ENCODE measurements at regions not wholly inside any gene's neighbourhood (a gene's known extent, or its start where the extent isn't known, plus 50 kb on each side); places are given as distances from the start of the nearest gene placed in this dataset.
"Not testable (repeated sequence)": the region's sequence is repeated elsewhere in the genome, so short reads cannot be mapped to it uniquely, and the experiment has no call there.

DNA sequence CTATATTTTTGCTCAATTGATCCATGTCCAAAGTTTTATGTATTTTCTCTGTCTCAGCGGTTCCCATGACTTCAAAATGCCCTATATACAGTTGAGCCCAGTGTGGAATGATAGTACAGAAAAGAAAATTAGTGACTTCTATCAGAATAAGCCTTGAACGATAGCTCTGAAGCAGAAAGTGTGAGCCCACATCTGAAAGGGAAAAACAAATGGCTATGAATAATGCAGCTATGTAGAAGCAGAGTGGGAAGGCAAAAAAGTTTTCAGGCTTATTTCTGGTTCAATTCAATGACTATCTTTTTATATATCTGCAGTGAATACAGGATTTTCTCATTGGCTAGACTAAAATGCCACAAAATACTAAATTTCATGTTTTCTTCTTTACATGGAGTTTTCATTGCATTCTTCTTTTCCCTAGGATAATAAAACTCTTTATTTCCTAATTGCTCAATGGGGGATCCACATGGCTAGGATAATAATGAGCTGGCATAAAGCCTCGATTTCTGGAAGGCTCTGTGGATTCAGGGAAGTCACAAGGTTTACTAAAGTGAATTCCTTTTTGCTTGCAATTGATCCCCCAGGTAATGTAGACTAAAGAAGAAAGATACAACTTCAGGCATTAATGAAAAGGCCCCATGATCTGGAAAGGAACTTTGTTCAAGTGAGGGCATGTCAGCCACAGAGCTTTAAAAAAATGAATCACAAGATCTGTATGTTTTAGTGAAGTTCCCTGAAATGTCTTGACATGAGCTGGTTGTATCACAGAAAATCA, 377.0 kb upstream of the RIOK2 start:
- no peak overlapping the region for H3K9ac ChIP-seq (ENCODE audit: low read depth in 1 of 3, low read length in 3 of 3)
- no peaks in the 10 kb centered on the region for H3K9me3 ChIP-seq (ENCODE audit: control insufficient read depth in 3 of 3, low read length in 3 of 3)
- H3K27ac ChIP-seq (ENCODE audit: low read depth, low read length), result no peak overlapping the region
- H3K27me3 ChIP-seq (ENCODE audit: control insufficient read depth in 3 of 3, insufficient read depth in 3 of 3, low read length in 3 of 3), result no peaks in the 10 kb centered on the region
- no peak overlapping the region for H3K4me3 ChIP-seq (ENCODE audit: low read length in 3 of 3)
- no peaks in the 10 kb centered on the region for H3K4me1 ChIP-seq (ENCODE audit: control insufficient read depth in 3 of 3, insufficient read depth in 3 of 3, low read length in 3 of 3)
- no peaks in the 10 kb centered on the region for H3K36me3 ChIP-seq (ENCODE audit: control insufficient read depth in 3 of 3, insufficient read depth in 3 of 3, low read length in 3 of 3)

DNA sequence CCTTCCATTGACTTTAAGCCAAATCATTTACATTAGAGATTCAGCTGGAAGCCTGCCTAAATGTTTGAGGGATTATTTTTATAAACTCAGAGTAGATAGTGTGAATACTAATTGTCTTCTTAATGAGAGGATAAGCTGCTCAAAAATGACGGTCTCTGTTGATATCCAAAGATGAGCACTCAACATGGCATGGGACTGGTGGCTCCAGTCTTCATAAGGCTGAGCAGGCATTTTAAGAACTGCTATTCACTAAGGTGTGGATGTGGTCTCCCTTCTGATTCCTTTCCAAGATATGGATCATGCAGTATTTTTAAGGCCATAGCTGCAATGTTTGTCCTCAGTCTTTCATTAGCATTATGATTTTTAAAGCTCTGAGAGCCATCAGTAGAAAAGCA, 377.5 kb upstream of the RIOK2 start:
- Histone ChIP-seq H3K9ac (ENCODE audit: low read depth in 1 of 3, low read length in 3 of 3) (no peak overlapping the region), H3K4me3 (ENCODE audit: low read length in 3 of 3) (no peak overlapping the region), H3K36me3 (ENCODE audit: control insufficient read depth in 3 of 3, insufficient read depth in 3 of 3, low read length in 3 of 3) (no peaks in the 10 kb centered on the region), H3K27me3 (ENCODE audit: control insufficient read depth in 3 of 3, insufficient read depth in 3 of 3, low read length in 3 of 3) (no peaks in the 10 kb centered on the region), H3K4me1 (ENCODE audit: control insufficient read depth in 3 of 3, insufficient read depth in 3 of 3, low read length in 3 of 3) (no peaks in the 10 kb centered on the region), H3K9me3 (ENCODE audit: control insufficient read depth in 3 of 3, low read length in 3 of 3) (no peaks in the 10 kb centered on the region), H3K27ac (ENCODE audit: low read depth, low read length) (no peak overlapping the region)

DNA sequence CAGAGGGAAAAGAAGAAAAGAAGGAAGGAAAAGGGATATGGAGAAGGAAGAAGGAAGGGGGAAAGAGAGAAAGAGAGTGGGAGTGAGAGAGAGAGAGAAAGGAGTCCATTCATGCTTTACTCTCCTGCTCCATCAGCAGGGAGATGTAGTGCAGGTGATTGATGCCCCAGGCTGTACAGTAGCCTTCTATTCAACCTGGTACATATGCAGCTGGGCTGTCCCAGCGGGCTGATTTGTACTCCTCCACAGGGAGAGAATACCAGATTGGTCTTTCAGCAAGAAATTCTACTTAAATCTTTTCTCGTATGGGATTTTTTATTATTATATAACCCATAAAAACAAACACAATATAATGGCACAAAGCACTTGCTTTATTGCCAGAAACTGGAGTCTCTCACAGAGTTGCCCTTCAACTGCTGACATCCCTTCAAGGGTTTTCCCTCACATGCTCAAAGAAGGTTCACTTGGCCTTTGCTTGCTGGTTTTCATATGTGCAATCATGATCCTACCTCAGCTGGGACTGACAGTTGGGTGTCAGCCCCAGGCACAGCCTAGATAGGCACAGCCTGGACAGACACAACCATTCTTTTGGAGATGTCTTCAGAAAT, 380.1 kb upstream of the RIOK2 start:
- Histone ChIP-seq H3K36me3 (ENCODE audit: control insufficient read depth in 3 of 3, insufficient read depth in 3 of 3, low read length in 3 of 3) (no peaks in the 10 kb centered on the region), H3K4me3 (ENCODE audit: low read length in 3 of 3) (no peak overlapping the region), H3K9ac (ENCODE audit: low read depth in 1 of 3, low read length in 3 of 3) (no peak overlapping the region), H3K4me1 (ENCODE audit: control insufficient read depth in 3 of 3, insufficient read depth in 3 of 3, low read length in 3 of 3) (no peaks in the 10 kb centered on the region), H3K9me3 (ENCODE audit: control insufficient read depth in 3 of 3, low read length in 3 of 3) (no peaks in the 10 kb centered on the region), H3K27ac (ENCODE audit: low read depth, low read length) (no peak overlapping the region), H3K27me3 (ENCODE audit: control insufficient read depth in 3 of 3, insufficient read depth in 3 of 3, low read length in 3 of 3) (no peaks in the 10 kb centered on the region)

DNA sequence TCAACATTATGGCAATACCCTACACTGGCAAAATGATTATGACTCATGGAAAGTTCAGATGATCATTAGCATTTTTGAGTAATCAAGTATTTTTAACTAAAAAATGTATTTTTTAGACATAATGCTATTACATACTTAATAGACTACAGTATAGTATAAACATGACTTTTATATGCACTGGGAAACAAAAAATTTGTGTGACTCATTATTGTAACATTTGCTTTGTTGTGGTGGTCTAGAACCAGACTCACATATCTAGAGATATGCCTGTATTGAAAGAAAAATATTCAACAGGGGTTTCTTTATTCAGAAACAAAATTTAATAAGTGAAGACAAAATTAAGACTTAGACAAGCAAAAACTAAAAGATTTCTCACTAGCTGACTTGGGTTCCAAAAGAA, 385.3 kb upstream of the RIOK2 start:
- Histone ChIP-seq H3K36me3 (ENCODE audit: control insufficient read depth in 3 of 3, insufficient read depth in 3 of 3, low read length in 3 of 3) (no peaks in the 10 kb centered on the region), H3K9me3 (ENCODE audit: control insufficient read depth in 3 of 3, low read length in 3 of 3) (peaks cover 0 to 5% (median 0%) of the 10 kb centered on the region in 3 donors), H3K27ac (ENCODE audit: low read depth, low read length) (no peak overlapping the region), H3K4me3 (ENCODE audit: low read length in 3 of 3) (no peak overlapping the region), H3K4me1 (ENCODE audit: control insufficient read depth in 3 of 3, insufficient read depth in 3 of 3, low read length in 3 of 3) (no peaks in the 10 kb centered on the region), H3K9ac (ENCODE audit: low read depth in 1 of 3, low read length in 3 of 3) (no peak overlapping the region), H3K27me3 (ENCODE audit: control insufficient read depth in 3 of 3, insufficient read depth in 3 of 3, low read length in 3 of 3) (no peaks in the 10 kb centered on the region)

DNA sequence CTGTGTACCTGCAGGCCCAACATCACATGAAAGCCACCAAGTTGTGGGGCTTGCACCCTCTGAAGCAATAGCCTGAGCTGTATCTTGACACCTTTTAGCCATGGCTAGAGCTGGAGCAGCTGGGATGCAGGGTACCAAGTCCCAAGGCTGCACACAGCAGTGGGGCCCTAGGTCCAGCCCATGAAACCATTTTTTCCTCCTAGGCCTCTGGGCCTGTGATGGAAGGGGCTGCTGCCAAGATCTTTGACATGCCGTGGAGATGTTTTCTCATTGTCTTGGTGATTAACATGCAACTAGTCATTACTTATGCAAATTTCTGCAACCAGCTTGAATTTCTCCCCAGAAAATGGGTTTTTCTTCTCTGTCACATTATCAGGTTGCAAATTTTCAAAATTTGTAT, 387.2 kb upstream of the RIOK2 start:
- Histone ChIP-seq H3K27me3 (ENCODE audit: control insufficient read depth in 3 of 3, insufficient read depth in 3 of 3, low read length in 3 of 3) (no peaks in the 10 kb centered on the region), H3K4me1 (ENCODE audit: control insufficient read depth in 3 of 3, insufficient read depth in 3 of 3, low read length in 3 of 3) (no peaks in the 10 kb centered on the region), H3K4me3 (ENCODE audit: low read length in 3 of 3) (no peak overlapping the region), H3K36me3 (ENCODE audit: control insufficient read depth in 3 of 3, insufficient read depth in 3 of 3, low read length in 3 of 3) (no peaks in the 10 kb centered on the region), H3K9ac (ENCODE audit: low read depth in 1 of 3, low read length in 3 of 3) (no peak overlapping the region), H3K9me3 (ENCODE audit: control insufficient read depth in 3 of 3, low read length in 3 of 3) (peaks cover 0 to 5% (median 0%) of the 10 kb centered on the region in 3 donors), H3K27ac (ENCODE audit: low read depth, low read length) (no peak overlapping the region)

DNA sequence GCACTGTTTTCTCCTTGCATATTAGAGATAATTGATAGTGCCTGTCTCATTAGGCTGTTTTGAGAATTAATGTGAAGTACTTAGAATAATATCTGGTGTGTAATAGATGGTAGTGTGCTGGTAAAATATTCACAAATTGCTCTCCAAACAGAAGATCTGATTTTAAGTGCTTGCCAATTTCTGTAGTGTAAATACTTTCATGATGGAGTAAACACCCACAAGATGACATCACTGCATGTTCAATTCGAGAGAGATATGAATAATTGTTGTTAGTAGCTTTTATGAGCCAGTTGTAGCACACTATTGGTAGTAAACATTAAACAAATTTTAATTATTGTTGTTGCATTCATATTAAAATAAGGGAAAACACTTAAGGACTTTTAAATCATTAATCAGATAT, 392.3 kb upstream of the RIOK2 start:
- no peak overlapping the region for H3K4me3 ChIP-seq (ENCODE audit: low read length in 3 of 3)
- H3K9me3 ChIP-seq (ENCODE audit: control insufficient read depth in 3 of 3, low read length in 3 of 3), result peaks cover 0 to 1% (median 0%) of the 10 kb centered on the region in 3 donors
- no peak overlapping the region for H3K9ac ChIP-seq (ENCODE audit: low read depth in 1 of 3, low read length in 3 of 3)
- no peak overlapping the region for H3K27ac ChIP-seq (ENCODE audit: low read depth, low read length)
- H3K4me1 ChIP-seq (ENCODE audit: control insufficient read depth in 3 of 3, insufficient read depth in 3 of 3, low read length in 3 of 3), result no peaks in the 10 kb centered on the region
- no peaks in the 10 kb centered on the region for H3K27me3 ChIP-seq (ENCODE audit: control insufficient read depth in 3 of 3, insufficient read depth in 3 of 3, low read length in 3 of 3)
- no peaks in the 10 kb centered on the region for H3K36me3 ChIP-seq (ENCODE audit: control insufficient read depth in 3 of 3, insufficient read depth in 3 of 3, low read length in 3 of 3)

DNA sequence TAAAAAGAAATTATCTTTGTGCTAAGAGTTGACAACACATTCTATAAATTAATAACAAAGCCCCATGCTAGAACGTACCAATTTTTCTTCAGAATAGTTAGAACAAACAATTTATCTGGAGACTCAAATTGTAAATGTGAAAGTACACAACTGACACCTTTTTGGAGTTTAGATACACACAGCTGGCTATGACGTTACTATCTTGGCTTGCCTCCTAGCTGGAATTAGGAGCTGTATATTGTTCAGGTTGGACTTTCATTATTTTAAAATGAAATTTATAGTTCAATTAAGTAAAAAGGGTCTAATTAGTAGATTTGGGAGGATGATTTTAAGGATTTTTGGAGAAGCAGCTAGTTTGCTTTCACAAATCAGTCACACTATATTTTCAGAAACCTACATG, 393.9 kb upstream of the RIOK2 start:
- H3K9ac ChIP-seq (ENCODE audit: low read depth in 1 of 3, low read length in 3 of 3), result no peak overlapping the region
- H3K27me3 ChIP-seq (ENCODE audit: control insufficient read depth in 3 of 3, insufficient read depth in 3 of 3, low read length in 3 of 3), result no peaks in the 10 kb centered on the region
- H3K4me3 ChIP-seq (ENCODE audit: low read length in 3 of 3), result no peak overlapping the region
- no peaks in the 10 kb centered on the region for H3K36me3 ChIP-seq (ENCODE audit: control insufficient read depth in 3 of 3, insufficient read depth in 3 of 3, low read length in 3 of 3)
- no peak overlapping the region for H3K27ac ChIP-seq (ENCODE audit: low read depth, low read length)
- H3K4me1 ChIP-seq (ENCODE audit: control insufficient read depth in 3 of 3, insufficient read depth in 3 of 3, low read length in 3 of 3), result no peaks in the 10 kb centered on the region
- H3K9me3 ChIP-seq (ENCODE audit: control insufficient read depth in 3 of 3, low read length in 3 of 3), result no peaks in the 10 kb centered on the region

DNA sequence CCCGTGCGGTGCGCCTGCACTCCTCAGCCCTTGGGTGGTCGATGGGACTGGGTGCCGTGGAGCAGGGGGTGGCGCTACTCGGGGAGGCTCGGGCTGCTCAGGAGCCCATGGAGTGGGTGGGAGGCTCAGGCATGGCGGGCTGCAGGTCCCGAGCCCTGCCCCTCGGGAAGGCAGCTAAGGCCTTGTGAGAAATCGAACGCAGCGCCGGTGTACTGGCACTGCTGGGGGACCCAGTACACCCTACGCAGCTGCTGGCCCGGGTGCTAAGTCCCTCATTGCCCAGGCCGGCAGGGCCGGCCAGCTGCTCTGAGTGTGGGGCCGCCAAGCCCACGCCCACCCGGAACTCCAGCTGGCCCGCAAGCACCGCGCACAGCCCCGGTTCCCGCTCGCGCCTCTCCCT, 396.9 kb upstream of the RIOK2 start:
- H3K4me1 ChIP-seq (ENCODE audit: control insufficient read depth in 3 of 3, insufficient read depth in 3 of 3, low read length in 3 of 3); H3K4me3 ChIP-seq (ENCODE audit: low read length in 3 of 3); H3K9me3 ChIP-seq (ENCODE audit: control insufficient read depth in 3 of 3, low read length in 3 of 3); H3K27ac ChIP-seq (ENCODE audit: low read depth, low read length); H3K9ac ChIP-seq (ENCODE audit: low read depth in 1 of 3, low read length in 3 of 3); H3K36me3 ChIP-seq (ENCODE audit: control insufficient read depth in 3 of 3, insufficient read depth in 3 of 3, low read length in 3 of 3); H3K27me3 ChIP-seq (ENCODE audit: control insufficient read depth in 3 of 3, insufficient read depth in 3 of 3, low read length in 3 of 3): not testable (repeated sequence)

DNA sequence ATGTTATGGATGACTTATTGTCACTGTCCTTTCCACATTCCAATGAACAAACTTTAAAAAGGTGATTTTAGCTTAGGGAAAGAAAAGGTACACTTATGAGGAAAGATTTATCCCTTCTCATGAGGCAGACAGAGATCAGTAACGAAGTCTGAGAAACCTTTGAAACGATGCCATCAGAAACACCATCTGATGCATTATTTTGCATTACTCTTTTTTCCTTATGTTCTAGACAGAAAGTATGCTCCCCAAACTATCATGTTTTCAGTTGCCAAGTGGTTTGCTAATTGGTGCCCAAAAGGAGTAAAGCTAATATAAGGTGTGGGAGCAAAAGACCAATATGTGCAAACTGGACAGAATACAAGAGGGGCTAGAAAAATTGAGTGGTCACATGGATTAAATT, 397.7 kb upstream of the RIOK2 start:
- Histone ChIP-seq H3K27ac (ENCODE audit: low read depth, low read length) (no peak overlapping the region), H3K27me3 (ENCODE audit: control insufficient read depth in 3 of 3, insufficient read depth in 3 of 3, low read length in 3 of 3) (no peaks in the 10 kb centered on the region), H3K4me1 (ENCODE audit: control insufficient read depth in 3 of 3, insufficient read depth in 3 of 3, low read length in 3 of 3) (no peaks in the 10 kb centered on the region), H3K36me3 (ENCODE audit: control insufficient read depth in 3 of 3, insufficient read depth in 3 of 3, low read length in 3 of 3) (no peaks in the 10 kb centered on the region), H3K4me3 (ENCODE audit: low read length in 3 of 3) (no peak overlapping the region), H3K9me3 (ENCODE audit: control insufficient read depth in 3 of 3, low read length in 3 of 3) (no peaks in the 10 kb centered on the region), H3K9ac (ENCODE audit: low read depth in 1 of 3, low read length in 3 of 3) (no peak overlapping the region)

DNA sequence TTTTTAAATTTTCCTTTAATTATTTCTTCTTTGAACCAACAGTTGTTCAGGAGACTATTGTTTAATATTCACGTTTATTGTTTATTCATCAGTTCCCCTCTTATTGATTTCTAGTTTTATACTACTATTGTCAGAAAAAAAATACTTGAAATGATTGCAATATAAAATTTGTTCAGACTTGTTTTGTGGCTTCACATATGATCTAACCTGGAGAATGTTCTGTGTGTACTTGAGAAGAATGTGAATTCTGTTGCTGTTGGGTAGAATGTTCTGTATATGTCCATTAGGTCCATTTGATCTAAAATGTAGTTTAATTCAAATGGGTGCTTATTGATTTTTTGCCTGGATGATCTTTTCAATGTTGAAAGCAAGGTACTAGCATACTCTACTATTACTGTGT, 408.7 kb upstream of the RIOK2 start:
- H3K36me3 ChIP-seq (ENCODE audit: control insufficient read depth in 3 of 3, insufficient read depth in 3 of 3, low read length in 3 of 3), result no peaks in the 10 kb centered on the region
- H3K27me3 ChIP-seq (ENCODE audit: control insufficient read depth in 3 of 3, insufficient read depth in 3 of 3, low read length in 3 of 3), result no peaks in the 10 kb centered on the region
- H3K9ac ChIP-seq (ENCODE audit: low read depth in 1 of 3, low read length in 3 of 3), result no peak overlapping the region
- no peaks in the 10 kb centered on the region for H3K4me1 ChIP-seq (ENCODE audit: control insufficient read depth in 3 of 3, insufficient read depth in 3 of 3, low read length in 3 of 3)
- H3K9me3 ChIP-seq (ENCODE audit: control insufficient read depth in 3 of 3, low read length in 3 of 3), result no peaks in the 10 kb centered on the region
- no peak overlapping the region for H3K4me3 ChIP-seq (ENCODE audit: low read length in 3 of 3)
- no peak overlapping the region for H3K27ac ChIP-seq (ENCODE audit: low read depth, low read length)

Data from skeletal muscle tissue (tissue), 3 donors.